ENCODE measurements at regions not wholly inside any gene's neighbourhood (a gene's known extent, or its start where the extent isn't known, plus 50 kb on each side); places are given as distances from the start of the nearest gene placed in this dataset.
"Not testable (repeated sequence)": the region's sequence is repeated elsewhere in the genome, so short reads cannot be mapped to it uniquely, and the experiment has no call there.

DNA sequence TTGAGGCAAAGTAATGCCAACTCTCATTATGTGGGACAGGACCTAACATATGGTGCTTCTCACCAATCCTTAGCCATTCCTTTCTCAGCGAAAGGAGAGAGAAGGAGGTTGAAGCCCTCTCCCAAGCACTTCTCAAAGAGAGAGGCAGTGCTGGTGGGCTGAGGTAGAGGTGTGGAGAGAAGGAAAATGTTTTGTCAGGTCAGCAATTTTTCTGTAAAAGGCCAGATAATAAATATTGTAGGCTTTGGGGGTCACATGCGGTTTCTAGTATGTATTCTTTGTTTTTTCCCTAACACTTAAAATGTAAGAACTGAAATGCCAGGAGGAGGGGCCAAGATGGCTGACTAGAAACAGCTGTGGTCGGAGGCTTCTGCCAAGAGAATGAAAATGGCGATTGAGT lies 225.0 kb upstream of the NPY start:
- DNase-seq, result no peak

DNA sequence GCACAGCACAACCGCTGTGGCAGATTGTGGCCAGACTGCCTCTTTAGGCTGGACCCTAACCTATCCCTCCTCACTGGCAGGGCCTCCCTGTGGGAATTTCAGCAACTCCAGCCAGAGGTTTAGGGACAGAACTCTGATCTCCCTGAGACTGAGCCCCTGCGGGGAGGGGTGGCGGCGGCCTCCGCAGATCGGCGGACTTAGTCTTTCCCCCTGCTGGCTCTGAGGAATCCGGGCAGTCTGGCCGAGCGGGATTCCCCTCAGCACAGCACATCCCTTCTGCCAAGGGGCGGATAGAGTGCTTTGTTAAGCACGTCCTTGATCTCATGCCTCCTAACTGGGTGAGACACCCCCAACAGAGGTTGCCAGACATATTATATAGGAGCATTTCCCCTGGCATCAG lies 224.2 kb upstream of the NPY start:
- no peak for DNase-seq

DNA sequence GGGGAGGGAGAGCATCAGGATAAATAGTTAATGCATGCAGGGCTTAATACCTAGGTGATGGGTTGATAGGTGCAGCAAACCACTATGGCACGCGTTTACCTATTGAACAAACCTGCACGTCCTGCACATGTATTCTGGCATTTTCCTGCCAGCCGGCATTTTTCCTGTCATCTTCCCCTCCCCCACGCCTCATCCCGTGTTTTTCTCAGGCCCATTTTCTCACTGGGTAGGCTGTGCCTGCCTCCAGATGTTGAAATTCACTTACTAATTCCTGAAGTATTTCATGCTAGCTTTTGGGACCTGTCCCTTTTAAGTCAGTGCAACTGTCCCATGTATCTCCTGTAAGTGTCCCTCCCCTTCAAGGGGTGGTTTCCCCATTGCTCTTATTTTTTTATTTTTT lies 220.3 kb upstream of the NPY start:
- no peak for DNase-seq

DNA sequence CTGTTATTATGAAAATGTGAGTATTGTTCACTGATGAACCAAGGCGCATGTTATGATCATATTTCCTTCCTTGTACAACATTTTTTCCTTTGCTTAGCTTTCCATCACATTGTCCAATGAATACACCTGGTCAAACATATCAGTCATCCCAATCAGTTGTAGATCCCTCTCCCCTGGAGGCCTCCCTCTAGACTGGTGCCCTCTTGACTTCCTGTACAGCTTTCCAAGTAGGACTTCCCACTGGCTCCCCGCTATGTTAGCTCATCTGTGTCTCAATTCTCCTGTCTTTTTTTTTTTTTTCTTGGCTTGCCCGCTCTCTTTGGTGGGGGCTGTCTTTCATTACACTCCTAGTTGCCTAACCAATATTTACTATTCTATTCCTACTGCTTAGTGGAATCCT lies 214.2 kb upstream of the NPY start:
- no peak for DNase-seq

DNA sequence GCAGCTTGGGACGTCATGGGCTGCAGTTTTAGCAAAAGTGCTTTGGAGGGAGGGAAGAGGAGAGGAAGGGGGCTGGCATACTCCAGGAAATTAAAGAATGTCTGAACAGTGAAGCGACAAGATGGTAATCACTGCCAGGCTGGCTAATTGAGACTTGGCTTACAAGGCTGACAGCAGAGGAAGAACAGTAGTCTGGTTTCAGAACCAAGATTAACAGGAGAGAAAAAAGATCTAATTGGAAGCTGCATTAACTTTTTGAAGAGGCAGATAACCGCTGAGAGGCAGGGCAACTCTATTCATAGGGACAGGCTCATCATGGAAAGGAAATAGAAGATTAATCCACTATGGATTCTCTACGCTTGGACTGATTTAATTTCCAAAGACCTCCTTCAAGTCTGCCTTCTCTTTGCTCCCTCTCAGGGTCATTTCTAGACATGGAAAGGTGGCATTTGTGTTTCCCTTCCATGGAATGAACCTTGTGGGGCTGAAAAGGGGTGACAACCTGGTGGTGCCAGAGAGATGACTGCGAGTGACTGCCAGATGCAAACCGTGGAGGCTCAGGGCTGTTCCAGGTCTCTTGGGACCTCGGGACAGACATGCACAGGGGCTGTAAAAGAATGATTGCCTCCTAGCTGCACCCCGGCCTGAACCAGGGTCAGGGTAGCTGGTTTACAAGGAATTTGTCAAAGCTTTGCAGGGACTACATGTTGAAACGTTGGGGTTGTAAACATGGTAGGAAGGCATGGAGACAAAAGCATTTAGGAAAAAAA lies 210.2 kb upstream of the NPY start:
- DNase-seq, result no peak

DNA sequence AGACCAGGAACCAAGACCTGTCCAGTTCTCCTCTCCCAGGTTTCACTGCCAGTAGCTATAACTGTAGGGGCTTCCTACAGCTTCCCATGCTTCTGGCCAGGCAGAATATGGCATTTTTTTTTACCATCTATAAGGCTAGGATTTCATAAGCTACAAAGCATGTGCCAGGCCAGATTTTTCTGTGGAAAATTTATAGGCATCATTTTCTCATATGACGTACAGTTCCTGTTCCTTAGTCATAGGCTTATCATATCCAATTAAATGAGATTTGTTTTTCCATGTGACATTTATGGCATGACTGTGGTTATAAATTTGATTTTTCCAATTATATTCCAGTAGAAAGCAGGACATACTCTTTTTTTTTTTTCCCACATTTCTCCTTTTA lies 208.6 kb upstream of the NPY start:
- DNase-seq, result no peak

DNA sequence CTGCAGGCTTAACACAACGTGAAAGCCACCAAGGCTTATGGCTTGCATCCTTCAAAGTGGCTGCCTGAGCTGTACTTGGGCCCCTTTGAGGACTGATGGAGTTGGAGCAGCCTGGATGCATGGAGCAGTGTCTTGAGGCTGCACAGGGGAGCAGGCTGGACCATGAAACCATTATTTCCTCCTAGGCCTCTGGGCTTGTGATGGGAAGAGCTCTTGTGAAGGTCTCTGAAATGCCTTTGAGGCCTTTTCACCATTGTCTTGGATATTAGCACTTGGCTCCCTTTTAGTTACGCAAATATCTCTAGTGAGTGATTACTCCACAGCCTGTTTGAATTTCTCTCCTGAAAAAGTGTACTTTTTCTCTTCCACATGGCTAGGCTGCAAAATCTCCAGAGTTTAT lies 201.2 kb upstream of the NPY start:
- no peak for DNase-seq

DNA sequence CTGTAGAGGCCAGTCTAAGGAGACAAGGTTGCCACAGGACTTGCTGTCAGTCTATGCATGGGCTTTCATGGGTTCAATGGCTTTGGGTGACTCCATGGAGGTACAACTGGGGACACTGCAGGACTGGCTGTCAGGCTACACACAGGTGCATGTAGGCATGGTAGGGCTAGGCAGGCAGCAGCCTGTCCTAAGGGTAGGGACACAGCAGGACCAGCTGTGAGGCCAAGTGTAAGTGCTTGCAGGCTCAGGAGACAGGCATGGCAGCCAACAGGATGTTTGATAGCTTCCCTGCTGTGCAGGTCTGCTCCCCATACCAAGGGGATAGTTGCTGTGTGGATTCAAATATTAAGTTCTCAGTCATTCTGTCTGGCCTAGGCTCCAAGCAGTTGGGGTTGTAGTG lies 181.0 kb upstream of the NPY start:
- no peak for DNase-seq

DNA sequence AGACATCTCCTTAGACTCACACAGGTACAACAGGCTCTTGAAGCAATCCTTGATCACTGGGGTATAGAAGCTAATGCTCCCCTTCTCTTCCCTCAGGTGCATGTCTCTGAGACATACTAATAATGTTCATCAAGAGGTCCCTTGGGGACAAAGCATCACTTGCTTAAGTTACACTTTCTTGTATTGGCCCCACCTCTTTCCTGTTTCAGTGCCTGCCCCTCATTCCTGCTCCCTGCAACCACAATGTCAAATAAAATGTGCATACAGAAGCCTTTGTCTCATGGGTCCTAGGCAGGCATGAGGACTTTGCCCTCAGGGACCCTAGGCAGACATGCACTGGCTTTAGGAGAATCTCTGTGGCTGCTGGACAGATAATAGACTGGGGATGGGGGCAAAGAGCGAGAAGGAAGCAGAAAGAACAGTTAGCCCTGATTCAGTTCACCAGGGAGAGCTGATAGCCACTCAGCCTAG lies 175.0 kb upstream of the NPY start:
- DNase-seq, result no peak

DNA sequence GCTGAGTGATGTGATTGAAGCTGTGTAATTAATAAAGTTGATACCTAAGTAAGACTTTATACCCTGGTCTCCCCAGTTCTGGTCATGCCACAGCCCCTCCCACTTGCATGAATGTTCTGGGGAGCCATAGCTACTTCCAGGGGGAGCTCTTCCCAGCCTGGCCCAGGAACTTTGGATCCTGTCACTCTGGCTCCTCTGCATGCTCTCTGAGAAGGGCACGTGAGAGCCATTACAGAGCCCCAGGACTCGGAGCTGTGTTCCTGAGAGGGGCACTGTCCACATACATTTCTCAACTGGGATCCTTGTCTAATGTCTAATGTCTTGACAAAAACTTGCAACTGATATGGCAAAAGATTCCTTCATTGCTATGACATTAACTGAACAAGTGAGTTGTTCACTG lies 173.9 kb upstream of the NPY start:
- DNase-seq, result no peak

DNA sequence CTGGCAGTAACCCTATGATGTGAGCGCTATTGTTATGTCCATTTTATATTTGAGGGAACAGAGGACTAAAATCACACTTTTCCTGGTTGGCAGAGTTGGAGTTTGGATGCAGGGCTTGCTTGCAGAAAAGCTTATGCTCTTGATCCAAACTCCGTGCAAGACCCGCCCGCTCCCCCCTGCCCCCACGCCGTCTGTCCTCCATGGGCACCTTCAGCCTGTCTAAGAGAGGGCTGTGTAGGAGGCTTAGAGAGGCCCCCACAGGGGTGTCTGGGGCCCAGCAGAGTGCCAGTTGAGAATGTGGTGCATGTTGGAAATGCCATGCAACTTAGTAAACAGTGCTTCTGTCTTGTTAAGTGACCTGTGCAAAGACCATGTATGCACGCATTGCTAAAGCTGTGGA lies 170.5 kb upstream of the NPY start:
- no peak for DNase-seq

DNA sequence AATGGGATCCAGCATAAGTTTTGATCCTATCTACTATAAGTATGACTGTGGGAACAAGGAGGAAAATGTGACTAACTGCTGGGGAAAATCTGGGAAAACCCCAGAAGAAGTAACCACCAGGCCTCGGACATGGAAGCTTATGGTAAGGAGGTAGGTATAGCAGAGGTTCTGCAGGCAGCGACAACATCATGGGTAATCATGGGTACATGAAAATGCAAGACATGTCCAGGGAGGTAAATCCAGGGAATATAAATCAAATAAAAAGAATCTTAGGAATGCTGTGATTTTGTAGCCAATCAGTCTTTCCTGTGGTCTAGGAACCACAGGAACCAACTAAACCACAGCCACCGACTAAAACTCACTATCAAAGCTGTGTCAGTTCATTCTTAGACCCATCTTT lies 168.3 kb upstream of the NPY start:
- DNase-seq, result no peak

DNA sequence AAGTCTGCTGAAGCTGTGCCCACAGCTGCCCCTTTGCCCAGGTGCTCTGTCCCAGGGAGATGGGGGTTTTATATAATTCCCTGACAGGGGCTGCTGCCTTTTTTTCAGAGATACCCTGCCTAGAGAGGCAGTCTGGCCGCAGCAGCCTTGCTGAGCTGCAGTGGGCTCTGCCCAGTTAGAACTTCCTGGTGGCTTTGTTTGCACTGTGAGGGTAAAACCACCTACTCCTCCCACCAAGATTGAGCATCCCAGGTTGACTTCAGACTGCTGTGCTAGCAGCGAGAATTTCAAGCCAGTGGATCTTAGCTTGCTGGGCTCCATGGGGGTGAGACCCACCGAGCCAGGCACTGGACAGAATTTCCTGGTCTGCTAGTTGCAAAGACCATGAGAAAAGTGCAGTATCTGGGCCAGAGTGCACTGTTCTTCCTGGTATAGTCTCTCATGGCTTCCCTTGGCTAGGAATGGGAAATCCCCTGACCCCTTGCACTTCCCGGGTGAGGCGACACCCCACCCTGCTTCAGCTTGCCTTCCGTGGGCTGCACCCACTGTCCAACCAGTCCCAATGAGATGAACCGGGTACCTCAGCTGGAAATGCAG lies 166.0 kb upstream of the NPY start:
- not testable (repeated sequence) for DNase-seq

DNA sequence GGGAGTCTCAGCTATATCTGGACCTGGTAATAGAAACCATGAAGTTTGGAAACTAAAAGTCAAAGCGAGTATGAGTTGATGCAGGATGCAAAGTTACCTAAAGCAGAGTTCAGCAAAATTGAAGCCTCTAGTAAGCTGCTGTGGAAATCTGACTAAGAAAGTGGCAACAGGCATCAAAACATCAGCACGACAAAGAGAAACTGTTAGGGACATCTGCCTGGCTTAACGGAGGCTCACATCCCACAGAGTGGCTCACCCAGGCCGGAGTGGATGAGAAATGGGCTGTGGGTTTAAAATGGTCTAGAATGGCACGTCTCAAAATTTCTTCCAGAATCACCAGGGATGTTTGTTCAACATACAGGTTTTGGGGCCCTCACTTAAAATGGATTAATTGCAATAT lies 164.1 kb upstream of the NPY start:
- no peak for DNase-seq

DNA sequence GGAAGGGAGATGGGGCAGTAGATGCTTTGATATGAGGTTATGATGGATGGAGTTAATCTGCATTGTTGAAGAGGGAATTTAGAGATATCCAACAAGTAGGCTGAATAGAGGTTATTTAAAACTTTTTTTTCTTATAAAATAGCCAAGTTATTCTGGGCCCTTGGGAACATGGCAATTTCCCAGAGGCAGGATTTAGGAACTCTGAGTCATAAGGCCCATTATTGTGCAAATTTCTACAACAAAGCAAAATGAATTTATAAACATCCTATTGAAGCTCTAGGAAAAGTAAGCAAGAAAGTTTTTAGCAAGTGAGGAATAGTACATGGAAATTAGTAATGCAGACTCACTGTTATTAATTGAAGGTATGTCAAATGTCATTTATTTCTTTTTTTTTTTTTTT lies 160.9 kb upstream of the NPY start:
- no peak for DNase-seq

DNA sequence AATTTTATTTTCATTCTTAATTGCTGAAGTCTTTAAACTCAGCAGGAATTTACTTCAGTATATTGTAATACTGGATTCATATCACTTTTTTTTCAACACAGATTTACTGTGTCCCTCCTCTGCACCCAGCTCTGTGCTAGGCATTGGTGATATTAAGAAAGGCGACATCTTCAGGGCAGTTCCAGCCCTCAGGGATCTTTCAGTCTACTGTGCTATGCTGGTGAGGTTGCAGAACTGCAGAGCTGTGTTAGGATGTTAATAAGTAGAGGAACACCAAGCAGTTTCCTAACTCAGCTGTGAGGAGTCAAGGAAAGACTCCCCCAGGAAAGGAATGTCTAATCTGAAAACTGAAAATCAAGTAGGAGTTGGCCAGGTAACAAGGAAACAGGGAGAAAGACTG lies 158.2 kb upstream of the NPY start:
- DNase-seq, result no peak

DNA sequence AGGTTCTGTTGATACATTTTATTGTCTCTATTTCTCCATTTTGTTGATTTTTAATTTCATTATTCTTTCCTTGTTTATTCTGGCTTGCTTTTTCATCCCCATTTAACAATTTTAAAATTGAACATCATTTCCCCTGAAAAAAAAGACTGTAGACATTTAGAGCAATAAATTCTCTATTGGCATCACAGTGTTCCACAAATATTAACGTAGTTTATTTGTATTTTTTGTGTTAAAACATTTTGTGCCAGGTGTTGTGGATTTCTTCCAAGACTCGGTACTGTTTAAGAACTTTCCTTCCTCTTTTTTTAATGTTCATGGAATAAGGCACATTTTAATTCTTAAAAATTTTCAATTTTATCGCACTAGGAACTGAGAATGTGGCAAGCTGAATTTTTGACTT lies 156.1 kb upstream of the NPY start:
- DNase-seq, result no peak

DNA sequence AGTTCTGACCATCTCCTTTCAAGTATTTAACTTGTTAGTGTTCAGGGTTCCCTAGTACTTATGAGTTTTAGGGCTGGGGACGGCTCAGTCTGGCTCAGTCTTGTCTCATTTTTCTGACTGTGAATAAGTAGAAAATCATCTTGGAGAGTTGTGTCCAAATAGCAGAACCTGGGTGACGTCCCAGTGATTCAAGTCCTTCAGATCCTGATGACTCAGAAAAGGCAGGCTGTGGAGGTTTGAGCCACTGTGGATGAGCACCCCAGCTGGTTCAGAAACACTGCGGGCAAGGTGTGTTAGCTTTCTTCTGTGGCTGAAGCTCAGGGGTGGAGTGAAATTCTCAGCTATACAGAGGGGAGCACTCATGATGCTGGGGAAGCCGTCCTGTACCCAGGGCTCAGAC lies 154.4 kb upstream of the NPY start:
- no peak for DNase-seq

DNA sequence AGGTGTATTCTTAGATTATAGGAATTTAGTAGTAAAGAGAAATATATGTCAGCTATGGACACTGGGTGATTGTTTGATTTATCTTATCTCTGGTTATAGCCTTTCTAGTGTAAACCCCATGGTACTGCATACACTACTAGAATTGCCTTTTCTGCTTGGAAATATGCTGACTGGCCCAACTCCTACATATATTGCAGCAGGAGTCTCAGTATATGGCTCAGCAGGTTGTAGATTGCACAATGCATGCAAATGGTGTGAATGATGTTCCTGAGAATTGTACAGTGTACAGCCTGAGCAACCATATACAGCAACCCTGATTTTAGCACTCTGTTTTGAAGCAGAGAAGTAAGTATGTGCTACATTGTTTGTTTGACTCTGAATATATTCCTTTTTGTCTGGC lies 153.4 kb upstream of the NPY start:
- DNase-seq, result no peak

DNA sequence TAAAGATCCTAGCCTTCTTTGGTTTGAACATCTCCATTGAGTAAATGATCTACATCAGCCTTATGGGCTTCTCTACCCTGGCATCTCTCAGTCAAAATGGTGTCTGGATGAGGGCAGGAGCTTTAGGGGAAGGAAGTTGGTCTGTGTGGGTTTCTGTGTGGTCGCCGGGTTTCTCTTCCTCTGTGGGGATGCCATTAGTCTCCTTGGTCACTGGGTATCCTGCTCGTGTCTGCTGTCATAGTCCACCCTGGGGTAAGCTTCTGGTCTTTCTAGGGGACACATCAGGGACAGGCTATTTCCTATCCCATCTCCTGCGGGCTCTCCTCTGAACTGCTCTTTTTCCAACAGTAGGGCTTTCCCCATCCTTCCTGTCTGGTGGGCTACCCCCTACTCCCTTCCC lies 150.3 kb upstream of the NPY start:
- no peak for DNase-seq

DNA sequence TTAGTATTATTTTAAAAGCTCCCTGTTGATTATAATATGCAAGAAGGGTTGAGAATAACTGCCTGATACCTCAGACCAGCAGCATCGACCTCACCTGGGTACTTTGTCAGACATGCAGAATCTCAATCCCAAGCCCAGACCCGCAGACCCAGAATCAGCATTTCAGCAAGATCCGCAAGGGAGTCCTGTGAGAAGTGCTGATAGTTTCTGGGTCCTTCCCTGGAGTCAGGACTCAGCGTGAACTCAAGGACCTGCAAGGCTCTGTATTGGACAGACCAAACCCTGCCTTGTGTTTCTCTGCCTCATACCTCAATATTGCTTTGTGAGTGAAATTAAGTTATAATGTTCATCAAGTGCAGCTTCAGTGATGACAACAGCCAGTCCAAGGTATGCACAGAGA lies 149.5 kb upstream of the NPY start:
- DNase-seq, result no peak

DNA sequence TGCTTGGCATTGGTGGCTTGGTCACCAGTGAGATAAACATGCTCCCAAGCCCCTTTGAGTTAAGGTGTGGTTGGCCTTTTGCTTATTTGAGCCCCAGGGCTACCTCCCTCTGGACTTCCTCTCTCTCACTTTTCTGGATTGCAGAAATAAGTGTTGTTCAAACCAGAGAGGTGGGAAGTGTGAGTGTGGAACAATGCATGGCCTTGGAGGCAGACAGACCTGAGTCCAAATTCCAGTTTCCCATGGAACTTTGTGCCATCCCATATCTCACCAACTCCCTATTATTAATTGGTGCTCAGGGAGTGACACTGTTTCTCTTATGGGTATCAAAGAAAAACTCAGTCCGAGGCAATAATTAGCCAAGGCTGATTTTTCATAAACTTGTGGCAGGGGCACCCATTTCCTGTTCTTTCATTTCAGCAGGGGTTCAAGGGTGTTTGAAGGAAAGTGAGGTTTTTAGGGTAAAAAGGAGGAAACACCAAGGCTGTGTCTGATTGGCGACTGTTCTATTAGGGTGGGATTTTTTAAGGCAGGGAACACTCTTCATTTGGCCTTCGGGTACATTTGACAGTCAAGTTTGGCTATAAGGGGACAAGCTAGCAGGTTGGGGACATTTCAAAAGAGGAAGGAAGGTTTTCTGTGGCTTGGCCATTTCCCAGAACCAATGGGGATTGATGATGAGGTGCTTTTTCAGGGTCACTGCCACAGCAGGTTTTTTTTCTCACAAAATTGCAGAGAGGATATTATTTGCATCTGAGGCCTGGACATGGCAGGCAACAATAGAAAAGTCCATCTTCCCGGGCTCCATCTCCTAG lies 148.8 kb upstream of the NPY start:
- DNase-seq, result no peak

DNA sequence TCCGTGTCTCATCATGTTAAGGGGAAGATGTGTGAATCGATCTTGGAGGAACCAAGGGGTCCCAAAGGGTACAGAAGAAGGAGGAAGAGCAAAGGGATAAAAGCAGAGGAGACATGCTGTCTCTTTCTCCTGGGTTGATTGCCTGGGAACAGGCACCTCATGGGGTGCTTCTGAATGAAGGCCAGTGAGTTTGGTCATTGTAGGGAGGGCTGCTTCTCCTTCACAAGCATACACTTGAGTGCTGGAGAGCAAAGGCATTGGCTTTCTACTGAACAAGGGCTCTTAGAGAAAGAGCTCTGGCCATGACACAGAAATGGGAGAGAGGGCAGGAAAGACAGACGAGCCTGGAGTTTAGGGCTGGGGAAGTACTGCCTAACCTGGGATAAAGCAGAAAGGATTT lies 146.7 kb upstream of the NPY start:
- no peak for DNase-seq

DNA sequence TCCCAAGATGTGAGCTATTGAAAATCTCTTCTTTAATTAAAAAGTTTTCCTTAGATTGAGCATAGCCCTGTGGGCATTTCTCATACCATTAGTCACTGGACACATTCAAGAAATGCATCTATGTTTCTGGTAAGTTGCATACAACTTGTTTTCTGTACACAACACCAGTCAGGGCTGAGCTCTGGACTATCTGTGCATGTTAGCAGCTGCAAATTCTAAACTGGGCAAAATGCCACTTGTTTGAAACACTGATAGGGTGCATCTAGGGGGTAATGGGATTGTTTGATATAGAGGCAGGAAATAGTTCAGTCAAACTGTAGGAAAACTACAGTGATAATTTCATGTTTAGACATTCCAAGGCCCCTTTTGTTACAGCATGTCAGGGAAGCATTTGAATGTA lies 145.6 kb upstream of the NPY start:
- DNase-seq, result no peak

All from stimulated activated CD4-positive, alpha-beta T cell treated with anti-CD3 and anti-CD28 coated beads, Interleukin-4, amount 100 ng/mL, for 1 hour (primary cell).